ENCODE measurements at regions not wholly inside any gene's neighbourhood (a gene's known extent, or its start where the extent isn't known, plus 50 kb on each side); places are given as distances from the start of the nearest gene placed in this dataset.

DNA sequence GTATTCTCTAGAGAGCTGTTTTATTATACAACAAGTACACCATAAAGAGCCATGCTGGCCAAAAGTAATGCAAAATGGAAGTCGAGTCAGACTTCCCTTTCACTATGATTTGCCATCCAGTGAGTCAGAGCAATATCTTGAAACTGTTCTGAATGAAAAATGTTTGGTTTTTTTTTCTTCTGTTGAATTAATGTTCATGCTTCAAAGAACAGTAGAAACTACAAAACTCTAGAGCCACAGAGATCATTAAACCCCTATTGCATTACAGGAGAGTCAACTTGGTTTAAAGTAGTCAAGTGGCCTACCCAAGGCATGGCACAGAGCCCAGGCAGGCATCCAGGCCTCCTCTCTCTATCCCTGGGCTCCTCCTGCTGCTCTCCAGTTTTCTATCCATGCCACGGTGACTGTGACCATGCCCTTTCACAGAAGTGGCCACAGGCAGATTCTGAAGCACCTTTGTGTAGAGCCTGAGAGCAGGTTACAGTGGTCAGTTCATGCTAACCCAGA lies 358.9 kb downstream of the DEPDC1B start:
- H3K9me3 ChIP-seq: no peaks in the 10 kb centered on the region
- H3K27me3 ChIP-seq: peaks cover 0 to 41% (median 0%) of the 10 kb centered on the region in 4 donors
- H3K4me1 ChIP-seq: peaks cover 0 to 12% (median 0%) of the 10 kb centered on the region in 3 donors
- peak overlapping the region in 1 of 4 donors; percentile 28 for H3K27ac ChIP-seq
- intact Hi-C loops (cut with DNase I): no loop called here
- no peak overlapping the region for H3K4me3 ChIP-seq
- WGBS, 2 donors: 20 to 65% methylated on average over 2 of the region's 2 CpGs
- DNase-seq: no peak
- TF ChIP-seq POLR2A (IDR thresholded peaks at IDR 0.05): no peak
- TF ChIP-seq, protein P1, sequence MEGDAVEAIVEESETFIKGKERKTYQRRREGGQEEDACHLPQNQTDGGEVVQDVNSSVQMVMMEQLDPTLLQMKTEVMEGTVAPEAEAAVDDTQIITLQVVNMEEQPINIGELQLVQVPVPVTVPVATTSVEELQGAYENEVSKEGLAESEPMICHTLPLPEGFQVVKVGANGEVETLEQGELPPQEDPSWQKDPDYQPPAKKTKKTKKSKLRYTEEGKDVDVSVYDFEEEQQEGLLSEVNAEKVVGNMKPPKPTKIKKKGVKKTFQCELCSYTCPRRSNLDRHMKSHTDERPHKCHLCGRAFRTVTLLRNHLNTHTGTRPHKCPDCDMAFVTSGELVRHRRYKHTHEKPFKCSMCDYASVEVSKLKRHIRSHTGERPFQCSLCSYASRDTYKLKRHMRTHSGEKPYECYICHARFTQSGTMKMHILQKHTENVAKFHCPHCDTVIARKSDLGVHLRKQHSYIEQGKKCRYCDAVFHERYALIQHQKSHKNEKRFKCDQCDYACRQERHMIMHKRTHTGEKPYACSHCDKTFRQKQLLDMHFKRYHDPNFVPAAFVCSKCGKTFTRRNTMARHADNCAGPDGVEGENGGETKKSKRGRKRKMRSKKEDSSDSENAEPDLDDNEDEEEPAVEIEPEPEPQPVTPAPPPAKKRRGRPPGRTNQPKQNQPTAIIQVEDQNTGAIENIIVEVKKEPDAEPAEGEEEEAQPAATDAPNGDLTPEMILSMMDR (IDR thresholded peaks at IDR 0.05): no peak
- no peaks in the 10 kb centered on the region for H3K36me3 ChIP-seq

DNA sequence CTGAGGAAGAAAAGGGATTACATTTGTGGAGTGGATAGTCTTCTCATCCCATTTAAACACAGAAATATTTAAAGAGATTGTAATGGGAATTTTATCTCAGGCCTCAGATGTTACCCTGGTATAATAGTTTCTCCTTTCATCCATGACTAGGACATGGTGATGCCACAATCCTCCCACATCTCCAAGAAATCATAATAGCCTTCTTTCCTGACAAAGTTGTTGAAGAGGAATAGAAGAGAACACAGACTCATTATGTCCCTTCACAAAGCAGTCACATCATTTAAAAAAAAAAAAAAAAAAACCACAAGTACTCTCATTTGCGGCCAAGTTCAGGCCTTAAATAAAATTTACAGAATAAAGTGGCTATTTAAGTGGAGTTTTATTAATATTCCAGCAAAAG lies 359.6 kb downstream of the DEPDC1B start:
- 83 to 86% methylated on average over 1 of the region's 1 CpG for WGBS, 2 donors
- TF ChIP-seq, protein P1 (IDR thresholded peaks at IDR 0.05): no peak
- TF ChIP-seq POLR2A (IDR thresholded peaks at IDR 0.05): no peak
- no peaks in the 10 kb centered on the region for H3K36me3 ChIP-seq
- DNase-seq: no peak
- peaks cover 0 to 36% (median 0%) of the 10 kb centered on the region in 4 donors for H3K27me3 ChIP-seq
- intact Hi-C loops (cut with DNase I): no loop called here
- H3K4me1 ChIP-seq: peaks cover 0 to 12% (median 0%) of the 10 kb centered on the region in 3 donors
- H3K4me3 ChIP-seq: no peak overlapping the region
- H3K9me3 ChIP-seq: no peaks in the 10 kb centered on the region
- peak overlapping the region in 2 of 4 donors; percentile 28 to 46 for H3K27ac ChIP-seq

DNA sequence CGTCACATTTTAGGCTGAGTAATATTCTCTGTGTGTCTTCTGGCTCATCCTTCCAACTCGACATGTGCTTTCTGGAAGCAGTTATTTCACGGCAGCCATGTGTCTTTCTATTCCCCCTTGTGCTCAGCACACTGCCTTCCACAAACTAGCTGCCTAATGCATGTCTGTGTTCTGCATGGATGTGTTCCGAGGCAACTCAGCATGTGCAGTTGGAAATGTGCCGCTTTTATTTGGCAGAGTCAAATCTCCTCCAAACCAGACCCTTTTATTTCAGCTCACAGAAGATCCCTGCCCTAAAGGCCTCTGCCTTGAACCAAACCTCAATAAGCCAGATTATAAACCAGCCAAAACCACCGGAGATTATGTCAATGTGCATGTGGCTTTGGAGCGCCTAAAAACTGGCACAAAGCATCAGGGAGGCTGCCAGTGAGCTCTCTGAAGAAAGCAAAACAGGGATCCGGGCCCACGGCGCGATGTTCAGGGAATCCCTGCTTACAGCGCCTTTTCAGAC lies 360.2 kb downstream of the DEPDC1B start:
- no peak for DNase-seq
- peaks cover 0 to 36% (median 0%) of the 10 kb centered on the region in 4 donors for H3K27me3 ChIP-seq
- TF ChIP-seq, protein P1 (IDR thresholded peaks at IDR 0.05): no peak
- TF ChIP-seq POLR2A (IDR thresholded peaks at IDR 0.05): no peak
- peaks cover 0 to 12% (median 0%) of the 10 kb centered on the region in 3 donors for H3K4me1 ChIP-seq
- no peaks in the 10 kb centered on the region for H3K9me3 ChIP-seq
- intact Hi-C loops (cut with DNase I): no loop called here
- peak overlapping the region in 1 of 4 donors; percentile 30 for H3K4me3 ChIP-seq
- no peaks in the 10 kb centered on the region for H3K36me3 ChIP-seq
- peak overlapping the region in 3 of 4 donors; percentile 28 to 74 (median 46) for H3K27ac ChIP-seq
- WGBS, 2 donors: 21 to 29% methylated on average over 11 to 12 of the region's 12 CpGs

DNA sequence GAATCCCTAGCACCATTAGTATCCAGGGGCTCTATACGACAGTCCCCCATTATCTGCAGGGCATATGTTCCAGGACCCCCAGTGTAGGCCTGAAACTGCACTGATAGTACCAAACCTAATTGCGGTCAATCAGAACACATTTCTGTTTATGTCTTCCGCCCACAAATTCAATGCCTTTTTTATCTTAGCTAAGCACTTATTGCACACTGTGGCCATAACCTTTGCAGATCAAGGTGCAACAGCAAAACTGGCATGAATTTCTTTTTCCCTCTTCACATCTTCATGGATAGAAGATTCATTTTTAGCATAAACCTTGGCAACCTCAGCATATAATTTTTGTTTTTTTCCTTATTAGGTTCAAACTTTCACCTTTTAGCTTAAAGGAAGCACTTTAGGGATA lies 361.1 kb downstream of the DEPDC1B start:
- H3K36me3 ChIP-seq: no peaks in the 10 kb centered on the region
- TF ChIP-seq, protein P1 (IDR thresholded peaks at IDR 0.05): no peak
- TF ChIP-seq POLR2A (IDR thresholded peaks at IDR 0.05): no peak
- peak overlapping the region in 2 of 4 donors; percentile 28 to 74 for H3K27ac ChIP-seq
- intact Hi-C loops (cut with DNase I): no loop called here
- no peaks in the 10 kb centered on the region for H3K9me3 ChIP-seq
- WGBS, 2 donors: 93 to 100% methylated on average over 3 of the region's 3 CpGs
- no peak overlapping the region for H3K4me3 ChIP-seq
- peaks cover 0 to 12% (median 0%) of the 10 kb centered on the region in 3 donors for H3K4me1 ChIP-seq
- DNase-seq: no peak
- peaks cover 0 to 33% (median 0%) of the 10 kb centered on the region in 4 donors for H3K27me3 ChIP-seq

DNA sequence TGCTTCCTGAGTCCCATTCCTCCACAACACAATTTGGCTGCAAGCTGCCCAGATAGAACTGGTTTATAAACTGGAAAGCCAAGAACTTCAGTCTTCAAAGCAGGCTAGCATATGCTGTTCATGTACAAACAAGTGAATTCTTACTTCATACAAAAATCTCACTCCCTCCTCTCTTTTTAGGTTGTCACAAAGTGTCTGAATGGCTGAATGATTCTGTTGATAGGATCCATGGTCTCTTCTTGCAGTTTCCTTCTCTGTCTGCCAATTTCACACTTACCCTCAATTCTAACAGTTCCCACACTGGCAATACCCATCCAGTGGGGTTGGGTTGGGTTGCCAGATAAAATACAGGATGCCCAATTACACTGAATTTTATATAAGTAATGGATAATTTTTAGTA lies 363.5 kb downstream of the DEPDC1B start:
- no peaks in the 10 kb centered on the region for H3K36me3 ChIP-seq
- no peak overlapping the region for H3K4me3 ChIP-seq
- DNase-seq: no peak
- TF ChIP-seq, protein P1 (IDR thresholded peaks at IDR 0.05): no peak
- no peak for TF ChIP-seq POLR2A (IDR thresholded peaks at IDR 0.05)
- peaks cover 0 to 12% (median 0%) of the 10 kb centered on the region in 3 donors for H3K4me1 ChIP-seq
- intact Hi-C loops (cut with DNase I): no loop called here
- no peaks in the 10 kb centered on the region for H3K9me3 ChIP-seq
- H3K27ac ChIP-seq: no peak overlapping the region
- peaks cover 0 to 12% (median 0%) of the 10 kb centered on the region in 4 donors for H3K27me3 ChIP-seq
